Gastrocnemius medialis (tissue), 4 donors: ENCODE measurements at regions not wholly inside any gene's neighbourhood (a gene's known extent, or its start where the extent isn't known, plus 50 kb on each side); places are given as distances from the start of the nearest gene placed in this dataset.
"Not testable (repeated sequence)": the region's sequence is repeated elsewhere in the genome, so short reads cannot be mapped to it uniquely, and the experiment has no call there.

Source experiments
- ATAC-seq, 2 donors: fragments of 150-250 bp; one replicate each; pipeline ENCODE4 v1.9.1; 2016
- DNase-seq, 2 donors: peaks; one replicate each; pipeline ENCODE4 v3.0.0-alpha.2; 2019
- H3K27ac ChIP-seq, 4 donors: fragments of 200-600 bp; sonication (generic); 1 replicate in 1 of 4; 2 replicates in 3 of 4; pipeline ENCODE4 v1.5.1; 2016 to 2018; ENCODE audit warnings: mild to moderate bottlenecking in 2 of 4, moderate library complexity in 1 of 4
- H3K27me3 ChIP-seq, 3 donors: fragments of 200-600 bp; sonication (generic) in 2 of 3; 1 replicate in 1 of 3; 2 replicates in 2 of 3; pipeline versions ENCODE4 v1.5.1 to v1.6.0; 2016 to 2019; ENCODE audit warnings: mild to moderate bottlenecking in 1 of 3, moderate library complexity in 1 of 3
- H3K36me3 ChIP-seq, 2 donors: fragments of 200-600 bp; sonication (generic) in 1 of 2; one replicate each; pipeline ENCODE4 v1.5.1; 2017 to 2018
- H3K4me1 ChIP-seq, 2 donors: fragments of 200-600 bp; sonication (generic) in 1 of 2; one replicate each; pipeline ENCODE4 v1.5.1; 2016 to 2017; ENCODE audit warnings: mild to moderate bottlenecking in 2 of 2
- H3K4me3 ChIP-seq, 4 donors: fragments of 200-600 bp; sonication (generic) in 3 of 4; 1 replicate in 1 of 4; 2 replicates in 3 of 4; pipeline ENCODE4 v1.5.1; 2016 to 2019; ENCODE audit warnings: mild to moderate bottlenecking in 2 of 4
- H3K9me3 ChIP-seq, 3 donors: fragments of 200-600 bp; sonication (generic) in 2 of 3; 1 replicate in 1 of 3; 2 replicates in 2 of 3; pipeline ENCODE4 v1.5.1; 2016 to 2019
- POLR2A ChIP-seq, 2 donors: fragments of 450-650 bp; IDR thresholded peaks; one replicate each; pipeline ENCODE4 v1.6.1; 2017; ENCODE audit warnings: antibody characterized with exemption in 2 of 2, mild to moderate bottlenecking in 2 of 2, moderate library complexity in 2 of 2
- in situ Hi-C, 4 donors: fragments of 200-750 bp; cut with MboI; loops; one replicate each; pipeline versions ENCODE4 v1.15.0 to v1.8.0; 2017; ENCODE audit warnings: low sequenced_read_pairs in 4 of 4
- intact Hi-C: fragments of 100-400 bp; cut with DNase I; formaldehyde crosslinking; loops from one replicate; pipeline ENCODE4 v1.15.1; 2023; ENCODE audit warnings: low total_unique reads
- TF ChIP-seq, protein P1 (sequence below), 5 experiments: fragments of 450-650 bp in 3 of 5; fragments of 200-600 bp in 2 of 5; sonication (generic) in 2 of 5; IDR thresholded peaks in 4 of 5; conservative IDR thresholded peaks in 1 of 5; 1 replicate in 4 of 5; 2 replicates in 1 of 5; pipeline ENCODE4 v1.5.1; 2016 to 2019; ENCODE audit warnings: antibody characterized with exemption in 5 of 5, mild to moderate bottlenecking in 3 of 5, moderate library complexity in 3 of 5

GRCh38 chr1:170807432-170807831 lies 127.9 kb upstream of the MROH9 start:
- TF ChIP-seq, protein P1, sequence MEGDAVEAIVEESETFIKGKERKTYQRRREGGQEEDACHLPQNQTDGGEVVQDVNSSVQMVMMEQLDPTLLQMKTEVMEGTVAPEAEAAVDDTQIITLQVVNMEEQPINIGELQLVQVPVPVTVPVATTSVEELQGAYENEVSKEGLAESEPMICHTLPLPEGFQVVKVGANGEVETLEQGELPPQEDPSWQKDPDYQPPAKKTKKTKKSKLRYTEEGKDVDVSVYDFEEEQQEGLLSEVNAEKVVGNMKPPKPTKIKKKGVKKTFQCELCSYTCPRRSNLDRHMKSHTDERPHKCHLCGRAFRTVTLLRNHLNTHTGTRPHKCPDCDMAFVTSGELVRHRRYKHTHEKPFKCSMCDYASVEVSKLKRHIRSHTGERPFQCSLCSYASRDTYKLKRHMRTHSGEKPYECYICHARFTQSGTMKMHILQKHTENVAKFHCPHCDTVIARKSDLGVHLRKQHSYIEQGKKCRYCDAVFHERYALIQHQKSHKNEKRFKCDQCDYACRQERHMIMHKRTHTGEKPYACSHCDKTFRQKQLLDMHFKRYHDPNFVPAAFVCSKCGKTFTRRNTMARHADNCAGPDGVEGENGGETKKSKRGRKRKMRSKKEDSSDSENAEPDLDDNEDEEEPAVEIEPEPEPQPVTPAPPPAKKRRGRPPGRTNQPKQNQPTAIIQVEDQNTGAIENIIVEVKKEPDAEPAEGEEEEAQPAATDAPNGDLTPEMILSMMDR (IDR thresholded peaks at IDR 0.05 in 4 of 5, conservative IDR thresholded peaks at IDR 0.05 in 1 of 5): no peak
- TF ChIP-seq POLR2A (IDR thresholded peaks at IDR 0.05): no peak
- Histone ChIP-seq H3K27ac (no peak overlapping the region), H3K36me3 (no peaks in the 10 kb centered on the region), H3K4me1 (no peaks in the 10 kb centered on the region), H3K4me3 (no peak overlapping the region), H3K27me3 (no peaks in the 10 kb centered on the region), H3K9me3 (no peaks in the 10 kb centered on the region)
- in situ Hi-C loops (no loop called here), intact Hi-C loops (no loop called here)
- ATAC-seq: no peak
- no peak for DNase-seq

- ATAC-seq: no peak
- in situ Hi-C loops: no loop called here
- TF ChIP-seq, protein P1 (IDR thresholded peaks at IDR 0.05 in 4 of 5, conservative IDR thresholded peaks at IDR 0.05 in 1 of 5): no peak
- TF ChIP-seq POLR2A (IDR thresholded peaks at IDR 0.05): no peak
- Histone ChIP-seq H3K4me3 (no peak overlapping the region), H3K36me3 (no peaks in the 10 kb centered on the region), H3K27me3 (no peaks in the 10 kb centered on the region), H3K4me1 (no peaks in the 10 kb centered on the region), H3K9me3 (no peaks in the 10 kb centered on the region), H3K27ac (no peak overlapping the region)
- DNase-seq: no peak
- intact Hi-C loops: no loop called here
These were observed 127.0 kb upstream of the MROH9 start for GRCh38 chr1:170808216-170808885.

DNA sequence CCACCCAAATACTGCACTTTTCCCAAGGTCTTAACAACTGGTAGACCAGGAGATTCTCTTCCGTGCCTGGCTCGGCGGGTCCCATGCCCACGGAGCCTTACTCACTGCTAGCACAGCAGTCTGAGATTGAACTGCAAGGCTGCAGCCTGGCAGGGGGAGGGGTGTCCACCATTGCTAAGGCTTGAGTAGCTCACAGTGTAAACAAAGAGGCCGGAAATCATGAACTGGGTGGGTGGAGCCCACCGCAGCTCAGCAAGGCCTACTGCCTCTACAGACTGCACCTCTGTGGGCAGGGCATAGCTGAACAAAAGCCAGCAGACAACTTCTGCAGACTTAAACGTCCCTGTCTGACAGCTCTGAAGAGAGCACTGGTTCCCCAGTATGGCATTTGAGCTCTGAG lies 124.3 kb upstream of the MROH9 start:
- H3K4me3 ChIP-seq, H3K36me3 ChIP-seq, H3K27ac ChIP-seq, DNase-seq, H3K27me3 ChIP-seq, H3K9me3 ChIP-seq, in situ Hi-C loops, ATAC-seq, intact Hi-C loops, H3K4me1 ChIP-seq: not testable (repeated sequence)

DNA sequence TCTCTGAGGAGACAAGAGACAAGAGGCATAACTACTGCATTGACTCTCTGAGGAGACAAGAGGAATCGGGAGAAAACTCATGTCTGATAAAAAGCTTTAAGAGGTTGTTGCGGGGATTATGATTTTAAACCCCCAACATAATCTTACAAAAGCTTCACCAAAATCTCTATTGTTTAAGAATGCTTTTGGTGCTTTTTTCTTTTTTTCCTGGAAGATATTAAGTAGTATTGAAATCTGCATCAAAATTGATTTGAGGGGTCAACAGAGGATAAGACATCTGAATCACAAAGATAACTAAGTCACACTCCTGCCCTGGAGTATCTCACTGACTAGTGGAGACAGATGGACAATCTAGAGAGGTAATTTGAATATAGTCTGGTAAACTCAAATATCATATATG lies 115.6 kb upstream of the MROH9 start:
- DNase-seq (no peak), ATAC-seq (no peak)
- intact Hi-C loops (no loop called here), in situ Hi-C loops (no loop called here)
- H3K9me3 ChIP-seq: no peaks in the 10 kb centered on the region
- no peaks in the 10 kb centered on the region for H3K4me1 ChIP-seq
- no peak overlapping the region for H3K4me3 ChIP-seq
- no peak overlapping the region for H3K27ac ChIP-seq
- no peaks in the 10 kb centered on the region for H3K27me3 ChIP-seq
- no peaks in the 10 kb centered on the region for H3K36me3 ChIP-seq
- TF ChIP-seq POLR2A (IDR thresholded peaks at IDR 0.05): no peak
- TF ChIP-seq, protein P1 (IDR thresholded peaks at IDR 0.05 in 4 of 5, conservative IDR thresholded peaks at IDR 0.05 in 1 of 5): no peak

GRCh38 chr1:170823120-170823519 lies 112.2 kb upstream of the MROH9 start:
- in situ Hi-C loops: no loop called here
- DNase-seq: no peak
- Histone ChIP-seq H3K4me1 (no peaks in the 10 kb centered on the region), H3K9me3 (no peaks in the 10 kb centered on the region), H3K36me3 (no peaks in the 10 kb centered on the region), H3K27me3 (no peaks in the 10 kb centered on the region), H3K27ac (no peak overlapping the region), H3K4me3 (no peak overlapping the region)
- no peak for TF ChIP-seq POLR2A (IDR thresholded peaks at IDR 0.05)
- TF ChIP-seq, protein P1 (IDR thresholded peaks at IDR 0.05 in 4 of 5, conservative IDR thresholded peaks at IDR 0.05 in 1 of 5): no peak
- intact Hi-C loops: no loop called here
- ATAC-seq: no peak
